ENCODE measurements at regions not wholly inside any gene's neighbourhood (a gene's known extent, or its start where the extent isn't known, plus 50 kb on each side); places are given as distances from the start of the nearest gene placed in this dataset.

GRCh38 chr14:106038263-106038662, 511.9 kb downstream of the TMEM121 start:
- Mint-ChIP-seq H3K9me3 (ENCODE audit: low read depth) (peaks cover 69% of the 10 kb centered on the region), H3K4me1 (ENCODE audit: low read depth) (no peaks in the 10 kb centered on the region), H3K4me3 (ENCODE audit: low read depth) (no peak overlapping the region), H3K36me3 (ENCODE audit: insufficient read depth) (peaks cover 1% of the 10 kb centered on the region), H3K27me3 (no peaks in the 10 kb centered on the region), H3K27ac (no peak overlapping the region)
- no peak for TF ChIP-seq CTCF (IDR thresholded peaks at IDR 0.05; ENCODE audit: unreplicated experiment)
- DNase-seq (ENCODE audit: low spot score, unreplicated experiment) = no peak

DNA sequence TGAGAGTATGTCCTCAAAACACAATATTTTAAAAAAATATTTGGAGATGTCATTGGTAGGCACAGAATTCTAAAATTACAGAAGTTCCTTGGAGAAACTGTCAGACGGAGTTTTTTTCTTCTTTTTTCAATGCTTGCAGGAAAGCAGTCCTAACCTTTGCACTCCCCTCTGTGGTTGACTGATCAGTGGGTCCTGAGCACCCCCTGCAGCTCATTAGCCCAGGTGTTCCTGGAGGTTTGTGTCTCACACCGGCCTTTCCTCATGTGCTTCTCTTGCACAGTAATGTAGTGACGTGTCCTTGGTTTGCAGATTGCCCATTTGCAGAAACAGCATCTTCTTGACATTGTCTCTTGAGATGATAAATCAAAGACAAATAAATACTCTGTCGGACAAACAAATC, 513.0 kb downstream of the TMEM121 start:
- H3K27ac Mint-ChIP-seq = no peak overlapping the region
- no peak overlapping the region for H3K4me3 Mint-ChIP-seq (ENCODE audit: low read depth)
- H3K9me3 Mint-ChIP-seq (ENCODE audit: low read depth) = peaks cover 60% of the 10 kb centered on the region
- no peak for DNase-seq (ENCODE audit: low spot score, unreplicated experiment)
- H3K36me3 Mint-ChIP-seq (ENCODE audit: insufficient read depth) = no peaks in the 10 kb centered on the region
- no peaks in the 10 kb centered on the region for H3K27me3 Mint-ChIP-seq
- no peaks in the 10 kb centered on the region for H3K4me1 Mint-ChIP-seq (ENCODE audit: low read depth)
- TF ChIP-seq CTCF (IDR thresholded peaks at IDR 0.05; ENCODE audit: unreplicated experiment) = no peak

- Mint-ChIP-seq H3K27me3 (no peaks in the 10 kb centered on the region), H3K36me3 (ENCODE audit: insufficient read depth) (no peaks in the 10 kb centered on the region), H3K9me3 (ENCODE audit: low read depth) (peaks cover 59% of the 10 kb centered on the region), H3K27ac (no peak overlapping the region), H3K4me1 (ENCODE audit: low read depth) (no peaks in the 10 kb centered on the region), H3K4me3 (ENCODE audit: low read depth) (no peak overlapping the region)
- DNase-seq (ENCODE audit: low spot score, unreplicated experiment) = no peak
- no peak for TF ChIP-seq CTCF (IDR thresholded peaks at IDR 0.05; ENCODE audit: unreplicated experiment)
Observed at GRCh38 chr14:106044515-106044914, 518.1 kb downstream of the TMEM121 start.

DNA sequence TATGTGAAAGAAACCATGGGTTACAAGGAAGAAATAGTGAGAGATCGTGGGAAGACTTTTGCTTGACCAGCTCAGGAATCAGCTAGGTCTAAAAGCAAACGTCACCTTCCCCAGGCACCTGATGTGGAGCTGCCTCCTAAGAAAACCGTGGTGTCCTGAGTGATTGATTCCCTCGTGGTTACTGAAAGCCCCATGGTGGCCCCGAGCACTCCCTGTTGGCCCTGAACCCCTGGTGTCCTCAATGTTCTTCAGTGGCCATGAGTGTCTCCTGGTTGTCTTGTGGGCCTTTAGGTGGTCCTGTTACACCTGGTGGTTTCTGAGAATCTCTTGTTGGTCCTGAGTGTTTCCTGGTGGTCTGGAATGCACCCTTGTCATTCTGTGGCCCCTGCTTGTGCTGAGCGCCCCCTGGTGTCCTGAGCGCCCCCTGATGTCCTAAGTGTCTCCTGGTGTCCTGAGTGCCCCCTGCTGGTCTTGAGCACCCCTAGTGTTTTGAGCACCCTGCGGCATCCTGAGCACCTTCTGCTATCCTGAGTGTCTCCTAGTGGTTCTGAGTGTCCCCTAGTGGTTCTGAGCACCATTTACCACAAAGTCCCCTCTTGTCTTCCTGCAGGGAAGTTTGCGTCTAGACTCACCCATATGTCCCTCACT, 518.7 kb downstream of the TMEM121 start:
- H3K27me3 Mint-ChIP-seq = no peaks in the 10 kb centered on the region
- H3K36me3 Mint-ChIP-seq (ENCODE audit: insufficient read depth) = peaks cover 1% of the 10 kb centered on the region
- H3K4me1 Mint-ChIP-seq (ENCODE audit: low read depth) = no peaks in the 10 kb centered on the region
- peaks cover 61% of the 10 kb centered on the region for H3K9me3 Mint-ChIP-seq (ENCODE audit: low read depth)
- H3K4me3 Mint-ChIP-seq (ENCODE audit: low read depth) = no peak overlapping the region
- TF ChIP-seq CTCF (IDR thresholded peaks at IDR 0.05; ENCODE audit: unreplicated experiment) = no peak
- DNase-seq (ENCODE audit: low spot score, unreplicated experiment) = no peak
- H3K27ac Mint-ChIP-seq = no peak overlapping the region

DNA sequence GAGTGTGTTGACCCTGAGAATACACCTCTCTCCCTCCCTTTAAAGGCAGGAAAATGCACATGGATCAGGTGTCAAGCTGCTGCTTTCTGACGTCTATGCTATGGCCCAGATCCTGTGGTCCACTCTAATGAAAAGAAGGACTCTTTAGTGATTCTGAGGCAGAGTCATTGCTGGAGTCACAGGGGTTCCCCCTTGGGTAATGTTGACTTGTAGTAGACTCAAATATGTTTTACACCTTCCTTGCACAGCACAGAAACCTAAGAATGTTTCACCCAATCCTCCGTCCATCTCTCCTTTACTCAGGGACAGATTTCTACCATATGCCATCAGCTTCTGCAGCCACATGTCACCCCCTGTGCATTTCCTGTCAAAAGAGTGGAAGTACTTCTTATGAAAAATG, 525.4 kb downstream of the TMEM121 start:
- DNase-seq (ENCODE audit: low spot score, unreplicated experiment) = no peak
- no peak for TF ChIP-seq CTCF (IDR thresholded peaks at IDR 0.05; ENCODE audit: unreplicated experiment)
- no peak overlapping the region for H3K27ac Mint-ChIP-seq
- peaks cover 1% of the 10 kb centered on the region for H3K36me3 Mint-ChIP-seq (ENCODE audit: insufficient read depth)
- H3K27me3 Mint-ChIP-seq = no peaks in the 10 kb centered on the region
- no peak overlapping the region for H3K4me3 Mint-ChIP-seq (ENCODE audit: low read depth)
- H3K4me1 Mint-ChIP-seq (ENCODE audit: low read depth) = no peaks in the 10 kb centered on the region
- H3K9me3 Mint-ChIP-seq (ENCODE audit: low read depth) = peaks cover 55% of the 10 kb centered on the region

Data from progenitor cell of endocrine pancreas (in vitro differentiated cells).